ENCODE measurements at regions not wholly inside any gene's neighbourhood (a gene's known extent, or its start where the extent isn't known, plus 50 kb on each side); places are given as distances from the start of the nearest gene placed in this dataset.

- H3K4me1 Mint-ChIP-seq: peaks cover 8% of the 10 kb centered on the region
- H3K36me3 Mint-ChIP-seq: no peaks in the 10 kb centered on the region
- ChIA-PET POLR2A (no interaction called here), CTCF (interaction anchor here (0.5 to 0.9 kb wide), 3 partner anchors 140 to 234 kb away, joined by 3 to 6 read pairs (median 3); no protein-coding TSS in a partner anchor)
- H3K27ac Mint-ChIP-seq: no peak overlapping the region
- ATAC-seq (no peak), DNase-seq (ENCODE audit: low spot score) (no peak)
- H3K9me3 Mint-ChIP-seq: peaks cover 13% of the 10 kb centered on the region
- TF ChIP-seq PREB (CRISPR knock-in tag; IDR thresholded peaks at IDR 0.05; ENCODE audit: borderline replicate concordance) (no peak), SMAD3 (CRISPR knock-in tag; IDR thresholded peaks at IDR 0.05; ENCODE audit: borderline replicate concordance) (no peak), ZSCAN18 (CRISPR knock-in tag; IDR thresholded peaks at IDR 0.05) (no peak), HMGXB4 (CRISPR knock-in tag; IDR thresholded peaks at IDR 0.05) (no peak), TCF7 (CRISPR knock-in tag; IDR thresholded peaks at IDR 0.05; ENCODE audit: low read depth) (no peak), E2F1 (CRISPR knock-in tag; IDR thresholded peaks at IDR 0.05) (no peak), TEAD4 (CRISPR knock-in tag; IDR thresholded peaks at IDR 0.05) (no peak), ZNF671 (CRISPR knock-in tag; IDR thresholded peaks at IDR 0.05) (no peak), NR2C2 (CRISPR knock-in tag; IDR thresholded peaks at IDR 0.05) (no peak), ZNF138 (CRISPR knock-in tag; conservative IDR thresholded peaks at IDR 0.05) (no peak), CREM (CRISPR knock-in tag; IDR thresholded peaks at IDR 0.05) (no peak), ARID4B (CRISPR knock-in tag; IDR thresholded peaks at IDR 0.05; ENCODE audit: borderline replicate concordance) (no peak), CTCF (IDR thresholded peaks at IDR 0.05) (no peak), ZNF396 (CRISPR knock-in tag; IDR thresholded peaks at IDR 0.05; ENCODE audit: borderline replicate concordance) (no peak), E2F5 (CRISPR knock-in tag; IDR thresholded peaks at IDR 0.05) (no peak)
- H3K4me3 Mint-ChIP-seq: no peak overlapping the region
- peaks cover 5% of the 10 kb centered on the region; the same call in 1 of the 2 replicates for H3K27me3 Mint-ChIP-seq (ENCODE audit: low read depth)
These were observed 926.2 kb downstream of the VRK1 start for GRCh38 chr14:97723351-97723750.

Data from WTC11 (cell line).